ENCODE measurements at regions not wholly inside any gene's neighbourhood (a gene's known extent, or its start where the extent isn't known, plus 50 kb on each side); places are given as distances from the start of the nearest gene placed in this dataset.

DNA sequence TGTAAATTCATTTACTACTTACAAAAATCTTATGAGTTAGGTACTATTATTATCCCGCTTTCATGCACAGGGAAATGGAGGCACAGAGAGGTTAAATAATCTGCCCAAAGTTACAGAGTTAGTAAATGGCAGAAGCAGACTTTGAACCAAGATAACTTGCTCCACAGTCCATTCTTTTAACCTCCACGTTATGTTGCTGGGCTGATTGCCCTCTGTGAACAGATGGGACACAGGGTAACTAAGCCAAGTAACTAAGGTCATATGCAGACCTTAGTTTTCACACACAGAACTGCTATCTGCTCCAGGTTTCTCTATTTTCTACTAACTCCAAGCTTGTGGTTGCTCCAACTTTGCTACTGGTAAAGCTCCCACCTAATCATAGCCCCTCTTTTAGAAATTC is 147.1 kb upstream of the IFNG-AS1 start:
- TF ChIP-seq, protein P1, sequence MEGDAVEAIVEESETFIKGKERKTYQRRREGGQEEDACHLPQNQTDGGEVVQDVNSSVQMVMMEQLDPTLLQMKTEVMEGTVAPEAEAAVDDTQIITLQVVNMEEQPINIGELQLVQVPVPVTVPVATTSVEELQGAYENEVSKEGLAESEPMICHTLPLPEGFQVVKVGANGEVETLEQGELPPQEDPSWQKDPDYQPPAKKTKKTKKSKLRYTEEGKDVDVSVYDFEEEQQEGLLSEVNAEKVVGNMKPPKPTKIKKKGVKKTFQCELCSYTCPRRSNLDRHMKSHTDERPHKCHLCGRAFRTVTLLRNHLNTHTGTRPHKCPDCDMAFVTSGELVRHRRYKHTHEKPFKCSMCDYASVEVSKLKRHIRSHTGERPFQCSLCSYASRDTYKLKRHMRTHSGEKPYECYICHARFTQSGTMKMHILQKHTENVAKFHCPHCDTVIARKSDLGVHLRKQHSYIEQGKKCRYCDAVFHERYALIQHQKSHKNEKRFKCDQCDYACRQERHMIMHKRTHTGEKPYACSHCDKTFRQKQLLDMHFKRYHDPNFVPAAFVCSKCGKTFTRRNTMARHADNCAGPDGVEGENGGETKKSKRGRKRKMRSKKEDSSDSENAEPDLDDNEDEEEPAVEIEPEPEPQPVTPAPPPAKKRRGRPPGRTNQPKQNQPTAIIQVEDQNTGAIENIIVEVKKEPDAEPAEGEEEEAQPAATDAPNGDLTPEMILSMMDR (IDR thresholded peaks at IDR 0.05): no peak
- TF ChIP-seq ZFX (IDR thresholded peaks at IDR 0.05; ENCODE audit: borderline replicate concordance): no peak

Measured in 22Rv1 (cell line).